ENCODE measurements at regions not wholly inside any gene's neighbourhood (a gene's known extent, or its start where the extent isn't known, plus 50 kb on each side); places are given as distances from the start of the nearest gene placed in this dataset.

- TF ChIP-seq CTCF (IDR thresholded peaks at IDR 0.05): no peak
- TF ChIP-seq POLR2AphosphoS5 (IDR thresholded peaks at IDR 0.05): no peak
- TF ChIP-seq POLR2A (IDR thresholded peaks at IDR 0.05; ENCODE audit: low read depth): no peak
These were observed 488.2 kb upstream of the API5 start for GRCh38 chr11:42823546-42823945.

All from esophagus muscularis mucosa (tissue), 3 donors.